Astrocyte (in vitro differentiated cells and primary cell): ENCODE measurements at regions not wholly inside any gene's neighbourhood (a gene's known extent, or its start where the extent isn't known, plus 50 kb on each side); places are given as distances from the start of the nearest gene placed in this dataset.

Source experiments
- DNase-seq: peaks from one replicate; pipeline ENCODE4 v3.0.0-alpha.2; 2010; ENCODE audit warnings: low read depth
- FAIRE-seq: peaks from 2 replicates; lab custom pipeline; 2011; peaks lifted over from hg19 to GRCh38; lab: Jason Lieb, UNC
- H2AFZ ChIP-seq: 2 replicates; pipeline ENCODE4 v1.6.0; 2012; ENCODE audit warnings: low read depth, low read length, inconsistent platforms
- H3K27ac ChIP-seq: 2 replicates; pipeline ENCODE4 v1.5.1; 2011; ENCODE audit warnings: low read depth, low read length, inconsistent platforms
- H3K27me3 ChIP-seq: 2 replicates; pipeline ENCODE4 v1.6.0; 2011; ENCODE audit warnings: low read length, inconsistent platforms; ENCODE audit not compliant: insufficient read depth
- H3K36me3 ChIP-seq: 2 replicates; pipeline ENCODE4 v1.5.1; 2011; ENCODE audit warnings: low read length, inconsistent platforms; ENCODE audit not compliant: insufficient read depth
- H3K4me1 ChIP-seq: 2 replicates; pipeline ENCODE4 v1.5.1; 2011; ENCODE audit warnings: low read length, inconsistent platforms; ENCODE audit not compliant: insufficient read depth
- H3K4me2 ChIP-seq: 2 replicates; pipeline ENCODE4 v1.6.0; 2012; ENCODE audit warnings: low read length, inconsistent platforms
- H3K4me3 ChIP-seq: 2 replicates; pipeline ENCODE4 v1.5.1; 2011; ENCODE audit warnings: low read depth, mild to moderate bottlenecking, low read length, inconsistent platforms; ENCODE audit not compliant: insufficient read depth
- H3K79me2 ChIP-seq: 2 replicates; pipeline ENCODE4 v1.6.0; 2012; ENCODE audit warnings: mild to moderate bottlenecking, low read length, inconsistent platforms; ENCODE audit not compliant: insufficient read depth
- H3K9ac ChIP-seq: 2 replicates; pipeline ENCODE4 v1.6.0; 2012; ENCODE audit warnings: mild to moderate bottlenecking, low read length, inconsistent platforms
- H3K9me3 ChIP-seq: 2 replicates; pipeline ENCODE4 v1.5.1; 2012; ENCODE audit warnings: low read depth, mild to moderate bottlenecking, low read length, inconsistent platforms; ENCODE audit not compliant: insufficient read depth
- H4K20me1 ChIP-seq: 2 replicates; pipeline ENCODE4 v1.6.0; 2012; ENCODE audit warnings: low read length, inconsistent platforms; ENCODE audit not compliant: insufficient read depth
- H3K27ac Mint-ChIP-seq: one replicate; pipeline ENCODE4 v1.8.0; 2021; ENCODE audit warnings: mild to moderate bottlenecking, mixed read lengths; ENCODE audit not compliant: unreplicated experiment
- H3K27me3 Mint-ChIP-seq: one replicate; pipeline ENCODE4 v1.8.0; 2021; ENCODE audit warnings: low read depth, mixed read lengths; ENCODE audit not compliant: unreplicated experiment
- H3K36me3 Mint-ChIP-seq: one replicate; pipeline ENCODE4 v1.8.0; 2021; ENCODE audit warnings: low read depth, mixed read lengths; ENCODE audit not compliant: unreplicated experiment
- H3K4me1 Mint-ChIP-seq: one replicate; pipeline ENCODE4 v1.8.0; 2021; ENCODE audit warnings: low read depth, mixed read lengths; ENCODE audit not compliant: unreplicated experiment
- H3K4me3 Mint-ChIP-seq: one replicate; pipeline ENCODE4 v1.8.0; 2021; ENCODE audit warnings: mild to moderate bottlenecking, moderate library complexity, mixed read lengths; ENCODE audit not compliant: unreplicated experiment
- H3K9me3 Mint-ChIP-seq: one replicate; pipeline ENCODE4 v1.8.0; 2021; ENCODE audit warnings: mild to moderate bottlenecking, mixed read lengths; ENCODE audit not compliant: unreplicated experiment
- EZH2 ChIP-seq: IDR thresholded peaks from 2 replicates; pipeline ENCODE4 v1.6.1; 2012; ENCODE audit warnings: mild to moderate bottlenecking, low read length, inconsistent platforms; ENCODE audit not compliant: insufficient read depth
- TF ChIP-seq, protein P1 (sequence below): IDR thresholded peaks from 2 replicates; pipeline ENCODE4 v1.5.1; 2011; ENCODE audit warnings: low read depth, mild to moderate bottlenecking, inconsistent platforms, low read length, moderate library complexity; ENCODE audit not compliant: insufficient read depth

DNA sequence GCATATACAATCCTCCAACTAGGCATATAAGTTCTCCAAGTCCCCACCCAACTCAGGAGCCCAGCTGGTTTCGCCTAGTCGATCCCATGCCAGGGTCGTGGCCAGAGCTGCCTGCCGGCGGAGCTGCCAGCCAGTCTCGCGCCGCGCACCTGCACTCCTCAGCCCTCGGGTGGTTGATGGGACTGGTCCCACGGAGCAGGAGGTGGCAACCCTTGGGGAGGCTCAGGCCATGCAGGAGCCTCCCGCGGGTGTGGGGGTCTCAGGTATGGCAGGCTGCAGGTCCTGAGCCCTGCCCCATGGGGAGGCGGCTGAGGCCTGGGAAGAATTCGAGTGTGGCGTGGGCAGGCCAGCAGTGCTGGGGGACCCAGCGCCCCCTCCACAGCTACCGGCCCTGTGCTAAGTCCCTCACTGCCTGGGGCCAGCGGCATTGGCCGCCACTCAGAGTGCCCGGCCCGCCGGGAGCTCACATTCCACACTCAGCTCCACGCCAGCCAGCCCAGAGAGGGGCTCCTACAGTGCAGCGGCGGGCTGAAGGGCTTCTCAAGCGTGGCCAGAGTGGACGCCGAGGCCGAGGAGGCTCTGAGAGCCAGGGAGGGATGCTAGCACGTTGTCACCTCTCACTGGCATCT lies 1086.4 kb upstream of the PCDH10 start:
- H3K4me3 Mint-ChIP-seq: no peak overlapping the region
- H3K9me3 Mint-ChIP-seq: peaks cover 6% of the 10 kb centered on the region
- H3K9ac ChIP-seq: no peak overlapping the region
- DNase-seq (no peak), FAIRE-seq (no peak)
- no peak overlapping the region for H2AFZ ChIP-seq
- no peaks in the 10 kb centered on the region for H3K36me3 ChIP-seq
- TF ChIP-seq, protein P1, sequence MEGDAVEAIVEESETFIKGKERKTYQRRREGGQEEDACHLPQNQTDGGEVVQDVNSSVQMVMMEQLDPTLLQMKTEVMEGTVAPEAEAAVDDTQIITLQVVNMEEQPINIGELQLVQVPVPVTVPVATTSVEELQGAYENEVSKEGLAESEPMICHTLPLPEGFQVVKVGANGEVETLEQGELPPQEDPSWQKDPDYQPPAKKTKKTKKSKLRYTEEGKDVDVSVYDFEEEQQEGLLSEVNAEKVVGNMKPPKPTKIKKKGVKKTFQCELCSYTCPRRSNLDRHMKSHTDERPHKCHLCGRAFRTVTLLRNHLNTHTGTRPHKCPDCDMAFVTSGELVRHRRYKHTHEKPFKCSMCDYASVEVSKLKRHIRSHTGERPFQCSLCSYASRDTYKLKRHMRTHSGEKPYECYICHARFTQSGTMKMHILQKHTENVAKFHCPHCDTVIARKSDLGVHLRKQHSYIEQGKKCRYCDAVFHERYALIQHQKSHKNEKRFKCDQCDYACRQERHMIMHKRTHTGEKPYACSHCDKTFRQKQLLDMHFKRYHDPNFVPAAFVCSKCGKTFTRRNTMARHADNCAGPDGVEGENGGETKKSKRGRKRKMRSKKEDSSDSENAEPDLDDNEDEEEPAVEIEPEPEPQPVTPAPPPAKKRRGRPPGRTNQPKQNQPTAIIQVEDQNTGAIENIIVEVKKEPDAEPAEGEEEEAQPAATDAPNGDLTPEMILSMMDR: no peak
- no peaks in the 10 kb centered on the region for H3K4me1 ChIP-seq
- H3K9me3 ChIP-seq: peaks cover 5% of the 10 kb centered on the region
- no peaks in the 10 kb centered on the region for H3K79me2 ChIP-seq
- H3K4me2 ChIP-seq: no peak overlapping the region
- no peak overlapping the region for H3K27ac Mint-ChIP-seq
- peaks cover 1% of the 10 kb centered on the region for H3K4me1 Mint-ChIP-seq
- H3K27me3 Mint-ChIP-seq: no peaks in the 10 kb centered on the region
- H3K36me3 Mint-ChIP-seq: peaks cover 1% of the 10 kb centered on the region
- no peaks in the 10 kb centered on the region for H3K27me3 ChIP-seq
- H4K20me1 ChIP-seq: no peaks in the 10 kb centered on the region
- H3K27ac ChIP-seq: no peak overlapping the region
- H3K4me3 ChIP-seq: no peak overlapping the region

DNA sequence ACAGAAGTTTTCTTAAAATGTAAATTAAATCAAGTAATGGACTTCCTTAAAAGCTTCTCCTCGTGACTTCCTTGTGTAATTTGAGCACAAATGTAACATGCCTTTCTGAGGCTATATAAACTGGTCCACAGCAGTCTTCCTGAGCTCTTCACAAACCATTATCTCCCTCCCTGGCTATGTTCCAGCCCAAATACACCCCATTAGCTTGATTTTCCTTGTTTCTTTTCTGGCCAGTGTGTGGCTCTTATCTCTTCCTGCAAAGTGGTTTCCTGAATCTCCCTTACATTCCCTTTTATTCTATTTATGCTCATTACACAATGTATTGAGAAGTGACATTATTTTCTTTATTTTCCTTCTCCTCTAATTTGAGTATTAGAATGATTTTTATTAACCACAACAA lies 1085.3 kb upstream of the PCDH10 start:
- Mint-ChIP-seq H3K36me3 (no peaks in the 10 kb centered on the region), H3K4me1 (peaks cover 1% of the 10 kb centered on the region), H3K9me3 (peaks cover 5% of the 10 kb centered on the region), H3K27ac (no peak overlapping the region), H3K27me3 (no peaks in the 10 kb centered on the region), H3K4me3 (no peak overlapping the region)
- TF ChIP-seq EZH2: no peak
- TF ChIP-seq, protein P1: no peak
- Histone ChIP-seq H3K9ac (no peak overlapping the region), H3K27ac (no peak overlapping the region), H4K20me1 (no peaks in the 10 kb centered on the region), H3K27me3 (no peaks in the 10 kb centered on the region), H3K36me3 (no peaks in the 10 kb centered on the region), H3K79me2 (no peaks in the 10 kb centered on the region), H3K4me2 (no peak overlapping the region), H2AFZ (no peak overlapping the region), H3K4me1 (no peaks in the 10 kb centered on the region), H3K4me3 (no peak overlapping the region), H3K9me3 (peaks cover 3% of the 10 kb centered on the region)
- DNase-seq: peak; percentile 64
- FAIRE-seq: no peak

DNA sequence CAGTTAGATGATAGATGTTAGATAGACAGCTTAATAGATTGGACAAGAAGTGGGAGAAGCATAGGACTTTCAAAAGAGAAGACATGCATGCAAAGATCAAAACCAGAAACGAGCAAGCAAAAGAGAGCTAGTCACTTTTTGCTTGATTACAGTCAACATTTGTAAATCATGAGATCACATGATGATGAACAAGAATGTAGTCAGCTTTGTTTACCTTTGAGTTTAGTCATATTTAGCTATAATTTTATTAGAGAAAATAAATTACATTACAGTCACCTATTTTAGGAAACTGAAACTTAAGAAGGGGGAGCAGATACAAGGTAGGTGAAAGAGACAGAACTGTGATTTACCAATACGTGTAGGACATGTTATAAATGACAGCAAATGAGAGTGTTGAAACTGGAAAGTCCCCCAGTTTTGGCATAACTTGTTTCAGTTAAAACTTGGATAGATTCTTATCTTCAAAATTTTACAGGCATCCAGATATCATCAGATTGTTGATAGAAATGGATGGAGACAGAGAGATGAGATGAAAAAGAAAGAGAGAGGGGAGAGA lies 1083.1 kb upstream of the PCDH10 start:
- Mint-ChIP-seq H3K36me3 (no peaks in the 10 kb centered on the region), H3K4me1 (no peaks in the 10 kb centered on the region), H3K9me3 (peaks cover 5% of the 10 kb centered on the region), H3K27me3 (no peaks in the 10 kb centered on the region), H3K27ac (no peak overlapping the region), H3K4me3 (no peak overlapping the region)
- Histone ChIP-seq H3K9ac (no peak overlapping the region), H3K27me3 (no peaks in the 10 kb centered on the region), H2AFZ (peak overlapping the region; percentile 15), H3K27ac (no peak overlapping the region), H3K4me1 (no peaks in the 10 kb centered on the region), H3K79me2 (no peaks in the 10 kb centered on the region), H3K4me2 (peak overlapping the region; percentile 13), H4K20me1 (no peaks in the 10 kb centered on the region), H3K36me3 (no peaks in the 10 kb centered on the region), H3K4me3 (no peak overlapping the region), H3K9me3 (peaks cover 3% of the 10 kb centered on the region)
- no peak for TF ChIP-seq EZH2
- TF ChIP-seq, protein P1: no peak
- DNase-seq (peak; percentile 10), FAIRE-seq (no peak)
